ENCODE measurements at regions not wholly inside any gene's neighbourhood (a gene's known extent, or its start where the extent isn't known, plus 50 kb on each side); places are given as distances from the start of the nearest gene placed in this dataset.
"Not testable (repeated sequence)": the region's sequence is repeated elsewhere in the genome, so short reads cannot be mapped to it uniquely, and the experiment has no call there.

DNA sequence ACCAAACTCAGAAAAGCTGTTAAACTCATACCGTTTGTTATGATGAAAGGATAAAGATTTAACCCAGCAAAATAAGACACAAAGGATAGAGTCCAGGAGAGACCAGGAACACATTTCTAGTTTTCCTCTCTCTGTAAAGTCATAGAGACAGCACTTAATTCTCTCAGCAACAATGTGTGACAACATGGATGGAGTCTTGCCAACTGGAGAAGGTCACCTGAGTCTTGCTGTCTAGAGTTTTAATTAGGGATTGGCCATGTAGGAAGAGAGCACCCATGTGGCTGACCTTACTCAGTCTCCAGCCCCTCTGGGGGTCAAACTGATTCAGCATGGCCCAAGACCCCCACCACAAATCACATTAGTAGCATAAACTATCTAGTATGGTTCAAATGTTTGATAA is 151.0 kb upstream of the ATF7IP start:
- no peaks in the 10 kb centered on the region for H3K27me3 ChIP-seq (ENCODE audit: low read depth, low read length)
- no peaks in the 10 kb centered on the region for H3K4me1 ChIP-seq (ENCODE audit: control insufficient read depth in 1 of 2, insufficient read depth in 2 of 2, low read length in 2 of 2)
- H3K9me3 ChIP-seq (ENCODE audit: control insufficient read depth in 1 of 2, low read length in 2 of 2): no peaks in the 10 kb centered on the region
- no peaks in the 10 kb centered on the region for H3K36me3 ChIP-seq (ENCODE audit: control insufficient read depth in 1 of 2, insufficient read depth in 2 of 2, low read length in 2 of 2)
- H3K4me3 ChIP-seq (ENCODE audit: low read depth in 1 of 2, low read length in 2 of 2): no peak overlapping the region
- H3K27ac ChIP-seq (ENCODE audit: low read length): no peak overlapping the region

- H3K9me3 ChIP-seq (ENCODE audit: control insufficient read depth in 1 of 2, low read length in 2 of 2); H3K4me1 ChIP-seq (ENCODE audit: control insufficient read depth in 1 of 2, insufficient read depth in 2 of 2, low read length in 2 of 2); H3K4me3 ChIP-seq (ENCODE audit: low read depth in 1 of 2, low read length in 2 of 2); H3K36me3 ChIP-seq (ENCODE audit: control insufficient read depth in 1 of 2, insufficient read depth in 2 of 2, low read length in 2 of 2); H3K27me3 ChIP-seq (ENCODE audit: low read depth, low read length); H3K27ac ChIP-seq (ENCODE audit: low read length): not testable (repeated sequence)
Measured at GRCh38 chr12:14215949-14216348, 149.5 kb upstream of the ATF7IP start.

DNA sequence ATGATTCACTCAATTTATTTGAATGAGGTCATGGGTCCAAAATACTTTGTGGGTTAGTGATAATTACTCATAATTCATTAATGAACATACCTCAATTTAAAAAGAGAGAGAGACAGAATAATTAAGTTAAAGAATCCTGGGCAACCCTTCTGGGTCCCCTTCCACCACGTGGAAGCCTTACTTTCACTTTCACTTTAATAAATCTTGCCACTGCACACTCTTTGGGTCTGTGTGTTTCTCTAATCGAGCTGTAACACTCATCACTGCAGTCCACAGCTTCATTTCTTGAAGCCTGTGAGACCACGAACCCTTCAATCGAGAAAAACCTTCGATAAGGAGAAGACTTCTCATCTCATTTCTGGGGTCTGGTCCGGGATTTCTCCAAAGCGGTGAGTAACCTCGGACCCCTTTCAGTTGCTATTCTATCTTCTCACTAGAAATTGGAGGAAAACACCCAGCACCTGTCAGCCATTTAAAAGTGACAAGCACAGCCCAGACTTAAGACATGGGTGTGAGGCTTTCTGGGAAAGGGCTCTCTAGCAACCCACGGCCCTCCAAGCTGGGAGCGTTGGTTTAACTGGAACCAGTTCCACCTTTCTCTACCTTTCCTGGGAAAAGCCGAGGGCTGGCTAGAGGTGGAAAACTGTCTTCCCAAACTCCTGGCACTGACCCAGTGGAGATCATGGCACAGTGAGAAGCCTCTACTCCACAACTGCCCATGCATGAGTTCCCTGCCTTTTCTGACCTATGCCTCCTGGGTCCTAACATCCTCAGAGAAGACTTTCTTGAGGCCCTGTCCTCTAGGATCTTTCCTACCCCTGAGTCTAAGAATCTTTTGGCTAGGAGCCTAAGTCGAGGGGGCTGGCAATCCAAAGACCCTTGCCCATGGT is 148.8 kb upstream of the ATF7IP start:
- Histone ChIP-seq H3K4me1 (ENCODE audit: control insufficient read depth in 1 of 2, insufficient read depth in 2 of 2, low read length in 2 of 2) (no peaks in the 10 kb centered on the region), H3K36me3 (ENCODE audit: control insufficient read depth in 1 of 2, insufficient read depth in 2 of 2, low read length in 2 of 2) (no peaks in the 10 kb centered on the region), H3K4me3 (ENCODE audit: low read depth in 1 of 2, low read length in 2 of 2) (peak overlapping the region; percentile 17 to 28), H3K27ac (ENCODE audit: low read length) (no peak overlapping the region), H3K9me3 (ENCODE audit: control insufficient read depth in 1 of 2, low read length in 2 of 2) (no peaks in the 10 kb centered on the region), H3K27me3 (ENCODE audit: low read depth, low read length) (no peaks in the 10 kb centered on the region)

- Histone ChIP-seq H3K36me3 (ENCODE audit: control insufficient read depth in 1 of 2, insufficient read depth in 2 of 2, low read length in 2 of 2) (no peaks in the 10 kb centered on the region), H3K4me1 (ENCODE audit: control insufficient read depth in 1 of 2, insufficient read depth in 2 of 2, low read length in 2 of 2) (no peaks in the 10 kb centered on the region), H3K27ac (ENCODE audit: low read length) (no peak overlapping the region), H3K27me3 (ENCODE audit: low read depth, low read length) (no peaks in the 10 kb centered on the region), H3K9me3 (ENCODE audit: control insufficient read depth in 1 of 2, low read length in 2 of 2) (no peaks in the 10 kb centered on the region), H3K4me3 (ENCODE audit: low read depth in 1 of 2, low read length in 2 of 2) (no peak overlapping the region)
Measured at GRCh38 chr12:14219156-14219555, 146.3 kb upstream of the ATF7IP start.

GRCh38 chr12:14219670-14220069 is 145.8 kb upstream of the ATF7IP start:
- not testable (repeated sequence) for H3K36me3 ChIP-seq (ENCODE audit: control insufficient read depth in 1 of 2, insufficient read depth in 2 of 2, low read length in 2 of 2); H3K9me3 ChIP-seq (ENCODE audit: control insufficient read depth in 1 of 2, low read length in 2 of 2); H3K4me3 ChIP-seq (ENCODE audit: low read depth in 1 of 2, low read length in 2 of 2); H3K4me1 ChIP-seq (ENCODE audit: control insufficient read depth in 1 of 2, insufficient read depth in 2 of 2, low read length in 2 of 2); H3K27me3 ChIP-seq (ENCODE audit: low read depth, low read length); H3K27ac ChIP-seq (ENCODE audit: low read length)

- Histone ChIP-seq H3K27ac (ENCODE audit: low read length) (no peak overlapping the region), H3K4me1 (ENCODE audit: control insufficient read depth in 1 of 2, insufficient read depth in 2 of 2, low read length in 2 of 2) (no peaks in the 10 kb centered on the region), H3K27me3 (ENCODE audit: low read depth, low read length) (no peaks in the 10 kb centered on the region), H3K9me3 (ENCODE audit: control insufficient read depth in 1 of 2, low read length in 2 of 2) (peaks cover 2 to 4% of the 10 kb centered on the region in 2 donors), H3K36me3 (ENCODE audit: control insufficient read depth in 1 of 2, insufficient read depth in 2 of 2, low read length in 2 of 2) (no peaks in the 10 kb centered on the region), H3K4me3 (ENCODE audit: low read depth in 1 of 2, low read length in 2 of 2) (no peak overlapping the region)
Measured at GRCh38 chr12:14225064-14225463, 140.4 kb upstream of the ATF7IP start.

- peaks cover 0 to 13% of the 10 kb centered on the region in 2 donors for H3K9me3 ChIP-seq (ENCODE audit: control insufficient read depth in 1 of 2, low read length in 2 of 2)
- not testable (repeated sequence) for H3K4me1 ChIP-seq (ENCODE audit: control insufficient read depth in 1 of 2, insufficient read depth in 2 of 2, low read length in 2 of 2); H3K27me3 ChIP-seq (ENCODE audit: low read depth, low read length); H3K4me3 ChIP-seq (ENCODE audit: low read depth in 1 of 2, low read length in 2 of 2); H3K36me3 ChIP-seq (ENCODE audit: control insufficient read depth in 1 of 2, insufficient read depth in 2 of 2, low read length in 2 of 2); H3K27ac ChIP-seq (ENCODE audit: low read length)
Measured at GRCh38 chr12:14235176-14235575, 130.3 kb upstream of the ATF7IP start.

DNA sequence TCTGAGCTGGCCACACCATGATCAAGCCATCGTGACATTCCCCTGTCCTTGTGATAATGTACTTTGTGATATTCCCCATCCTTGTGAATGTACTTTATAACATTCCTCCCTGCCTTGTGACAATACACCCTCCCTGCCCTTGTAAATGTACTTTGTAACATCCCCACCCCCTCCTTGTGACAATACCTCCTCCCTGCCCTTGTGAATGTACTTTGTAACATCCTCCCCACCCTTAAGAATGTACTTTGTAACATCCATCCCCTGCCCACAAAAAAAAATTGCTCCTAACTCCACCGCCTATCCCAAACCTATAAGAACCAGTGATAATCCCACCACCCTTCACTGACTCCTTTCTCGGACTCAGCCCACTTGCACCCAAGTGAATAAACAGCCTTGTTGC is 128.8 kb upstream of the ATF7IP start:
- H3K36me3 ChIP-seq (ENCODE audit: control insufficient read depth in 1 of 2, insufficient read depth in 2 of 2, low read length in 2 of 2); H3K4me3 ChIP-seq (ENCODE audit: low read depth in 1 of 2, low read length in 2 of 2); H3K27me3 ChIP-seq (ENCODE audit: low read depth, low read length); H3K4me1 ChIP-seq (ENCODE audit: control insufficient read depth in 1 of 2, insufficient read depth in 2 of 2, low read length in 2 of 2); H3K27ac ChIP-seq (ENCODE audit: low read length); H3K9me3 ChIP-seq (ENCODE audit: control insufficient read depth in 1 of 2, low read length in 2 of 2): not testable (repeated sequence)

DNA sequence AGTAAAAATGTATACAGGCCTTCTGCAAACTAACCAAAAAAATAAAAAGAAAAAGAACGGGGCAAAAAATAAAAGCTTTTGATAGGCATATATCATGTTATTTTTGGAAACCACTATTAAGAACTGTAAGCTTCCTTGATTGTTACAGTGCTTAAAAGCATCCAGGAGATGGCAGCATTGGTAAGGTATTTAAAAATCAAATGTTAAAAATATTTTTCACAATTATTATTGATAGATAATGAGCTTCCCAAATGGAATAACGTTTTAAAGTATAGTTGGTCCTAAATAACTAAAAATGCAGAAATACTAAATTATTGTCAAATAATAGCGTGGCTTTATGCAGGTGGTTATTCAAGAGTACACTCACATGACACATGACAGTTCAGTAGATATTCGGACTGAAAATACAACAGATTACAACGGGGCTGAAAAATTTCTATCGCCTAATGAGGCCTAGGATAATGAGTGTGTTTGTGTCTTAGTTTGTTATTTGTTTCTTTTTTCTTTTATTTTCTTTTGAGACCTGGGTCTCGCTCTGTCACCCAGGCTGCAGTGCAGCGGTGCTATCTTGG is 127.2 kb upstream of the ATF7IP start:
- Histone ChIP-seq H3K36me3 (ENCODE audit: control insufficient read depth in 1 of 2, insufficient read depth in 2 of 2, low read length in 2 of 2) (no peaks in the 10 kb centered on the region), H3K9me3 (ENCODE audit: control insufficient read depth in 1 of 2, low read length in 2 of 2) (peaks cover 0 to 2% of the 10 kb centered on the region in 2 donors)

DNA sequence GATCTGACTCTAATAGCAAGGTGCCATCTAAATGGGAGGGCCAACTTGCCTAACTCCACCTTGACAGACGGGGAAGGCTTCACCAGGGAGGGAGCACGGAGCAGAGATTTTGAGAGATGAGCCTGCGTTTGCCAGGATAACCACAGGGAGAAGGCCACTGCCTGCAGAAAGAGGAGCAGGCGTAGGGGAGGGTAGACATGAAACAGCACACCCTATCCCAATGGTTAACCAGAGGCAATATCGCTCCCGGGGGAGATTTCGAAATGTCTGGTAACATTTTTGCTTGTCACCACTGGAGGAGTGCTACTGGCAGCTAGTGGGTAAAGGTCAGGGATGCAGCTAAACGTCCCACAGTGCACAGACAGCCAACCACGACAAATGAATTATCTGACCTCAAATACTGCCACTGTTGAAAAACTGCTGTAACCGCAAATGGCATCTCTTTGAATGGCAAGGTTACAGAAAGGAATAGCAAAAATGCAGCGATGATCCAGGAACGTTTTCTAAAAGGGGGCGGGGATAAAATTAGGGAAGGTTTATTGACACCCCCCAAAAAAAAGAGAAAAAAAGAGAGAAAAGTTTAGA is 126.0 kb upstream of the ATF7IP start:
- Histone ChIP-seq H3K4me3 (ENCODE audit: low read depth in 1 of 2, low read length in 2 of 2) (peak overlapping the region; percentile 1 to 22), H3K27ac (ENCODE audit: low read length) (no peak overlapping the region)

More for the DNA sequence above, 127.2 kb upstream of the ATF7IP start:
- H3K4me1 ChIP-seq (ENCODE audit: control insufficient read depth in 1 of 2, insufficient read depth in 2 of 2, low read length in 2 of 2): no peaks in the 10 kb centered on the region
- no peak overlapping the region for H3K4me3 ChIP-seq (ENCODE audit: low read depth in 1 of 2, low read length in 2 of 2)
- H3K27ac ChIP-seq (ENCODE audit: low read length): no peak overlapping the region
- no peaks in the 10 kb centered on the region for H3K27me3 ChIP-seq (ENCODE audit: low read depth, low read length)

DNA sequence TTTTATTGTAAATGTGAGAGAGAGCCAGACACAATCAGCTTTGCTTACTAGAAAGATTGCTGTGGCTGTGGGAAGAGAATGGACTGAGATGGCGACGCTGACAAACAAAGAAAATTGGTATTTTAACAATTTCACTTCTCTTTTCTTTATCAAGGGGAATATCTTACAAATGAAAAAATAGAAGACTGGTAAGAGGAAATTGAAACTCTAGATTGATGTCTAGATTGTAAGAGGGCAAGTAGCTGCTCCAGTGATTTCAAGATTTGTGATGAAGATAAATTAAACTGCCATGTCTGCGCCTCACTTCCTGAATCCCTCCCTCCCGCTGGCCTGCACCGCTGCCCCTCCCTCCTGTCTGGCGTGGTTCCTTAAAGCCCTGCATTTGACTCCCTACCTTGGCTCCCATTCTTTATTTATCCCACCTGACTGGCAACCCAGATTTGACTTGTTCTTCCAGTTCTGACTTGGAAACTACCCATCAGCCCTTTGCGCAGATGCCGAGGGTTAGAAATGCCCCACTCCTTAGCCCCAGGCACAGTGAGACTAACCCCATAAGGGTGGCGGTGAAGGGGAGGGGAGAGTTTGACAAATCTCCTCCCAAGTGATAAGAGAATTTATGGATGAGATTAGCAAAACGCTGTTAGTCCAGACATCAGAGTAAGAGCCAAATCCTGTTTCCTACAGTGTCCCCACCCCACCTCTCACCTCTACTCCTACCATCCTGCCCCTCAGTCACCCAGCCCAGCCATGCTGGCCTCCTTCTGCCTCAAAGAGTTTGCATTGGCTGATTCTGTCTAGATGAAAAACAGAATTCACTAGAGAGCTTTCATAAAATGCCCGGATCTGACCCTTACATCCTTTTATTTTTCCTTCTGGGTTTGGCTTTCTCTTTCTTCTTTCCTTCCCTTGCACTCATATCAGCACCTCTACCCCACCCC is 125.3 kb upstream of the ATF7IP start:
- no peaks in the 10 kb centered on the region for H3K27me3 ChIP-seq (ENCODE audit: low read depth, low read length)
- H3K4me1 ChIP-seq (ENCODE audit: control insufficient read depth in 1 of 2, insufficient read depth in 2 of 2, low read length in 2 of 2): no peaks in the 10 kb centered on the region
- peaks cover 0 to 9% of the 10 kb centered on the region in 2 donors for H3K9me3 ChIP-seq (ENCODE audit: control insufficient read depth in 1 of 2, low read length in 2 of 2)
- H3K4me3 ChIP-seq (ENCODE audit: low read depth in 1 of 2, low read length in 2 of 2): peak overlapping the region; percentile 15 to 22
- no peaks in the 10 kb centered on the region for H3K36me3 ChIP-seq (ENCODE audit: control insufficient read depth in 1 of 2, insufficient read depth in 2 of 2, low read length in 2 of 2)
- no peak overlapping the region for H3K27ac ChIP-seq (ENCODE audit: low read length)

More for the DNA sequence above, 126.0 kb upstream of the ATF7IP start:
- Histone ChIP-seq H3K9me3 (ENCODE audit: control insufficient read depth in 1 of 2, low read length in 2 of 2) (peaks cover 0 to 8% of the 10 kb centered on the region in 2 donors), H3K36me3 (ENCODE audit: control insufficient read depth in 1 of 2, insufficient read depth in 2 of 2, low read length in 2 of 2) (no peaks in the 10 kb centered on the region), H3K27me3 (ENCODE audit: low read depth, low read length) (no peaks in the 10 kb centered on the region), H3K4me1 (ENCODE audit: control insufficient read depth in 1 of 2, insufficient read depth in 2 of 2, low read length in 2 of 2) (no peaks in the 10 kb centered on the region)
